SU-DHL-6 (cell line): ENCODE measurements at regions not wholly inside any gene's neighbourhood (a gene's known extent, or its start where the extent isn't known, plus 50 kb on each side); places are given as distances from the start of the nearest gene placed in this dataset.

Experiments
- H2AFZ ChIP-seq: fragments of 200-600 bp; sonication (generic); 2 replicates; pipeline ENCODE4 v1.6.1; 2014; ENCODE audit warnings: low read depth, mild to moderate bottlenecking, moderate library complexity, mixed read lengths, antibody characterized with exemption, low read length; ENCODE audit not compliant: severe bottlenecking
- H3F3A ChIP-seq: fragments of 200-600 bp; shearing (Covaris generic); 2 replicates; pipeline ENCODE4 v1.6.0; 2016; ENCODE audit warnings: antibody characterized with exemption, mild to moderate bottlenecking; ENCODE audit not compliant: insufficient read depth
- H3K27ac ChIP-seq: fragments of 200-600 bp; sonication (generic); 2 replicates; pipeline ENCODE4 v1.5.1; 2016; ENCODE audit warnings: low read depth, mild to moderate bottlenecking, low read length, moderate library complexity, mixed read lengths
- H3K27me3 ChIP-seq: fragments of 200-600 bp; sonication (generic), shearing (Covaris generic); 2 replicates; pipeline ENCODE4 v1.6.0; 2014; ENCODE audit warnings: mild to moderate bottlenecking, low read length
- H3K36me3 ChIP-seq: fragments of 200-600 bp; sonication (generic); 2 replicates; pipeline ENCODE4 v1.6.1; 2014; ENCODE audit warnings: mild to moderate bottlenecking, low read length, mixed read lengths
- H3K4me2 ChIP-seq: fragments of 300-600, 200-600 bp; shearing (Covaris generic), sonication (generic); 2 replicates; pipeline ENCODE4 v1.6.0; 2014; ENCODE audit warnings: low read length, low read depth, mild to moderate bottlenecking; ENCODE audit not compliant: poor library complexity, severe bottlenecking
- H3K4me3 ChIP-seq: fragments of 200-600 bp; sonication (generic); 2 replicates; pipeline ENCODE4 v1.5.1; 2014; ENCODE audit warnings: antibody characterized with exemption, low read length, mild to moderate bottlenecking, mixed read lengths; ENCODE audit not compliant: insufficient read depth, poor library complexity, severe bottlenecking
- H3K79me2 ChIP-seq: fragments of 200-600 bp; sonication (generic); 2 replicates; pipeline ENCODE4 v1.6.1; 2014; ENCODE audit warnings: mild to moderate bottlenecking, low read length, moderate library complexity; ENCODE audit not compliant: insufficient read depth
- H3K9ac ChIP-seq: fragments of 200-600 bp; sonication (generic); 2 replicates; pipeline ENCODE4 v1.7.0; 2014; ENCODE audit warnings: mild to moderate bottlenecking, low read length
- H3K9me2 ChIP-seq: fragments of 200-600 bp; sonication (generic); replicated peaks from 2 replicates; pipeline ENCODE4 v1.6.1; 2014; ENCODE audit warnings: low read length; ENCODE audit not compliant: insufficient read depth
- H3K9me3 ChIP-seq: fragments of 200-600 bp; sonication (generic); 2 replicates; pipeline ENCODE4 v1.6.1; 2014; ENCODE audit warnings: low read length, mixed read lengths; ENCODE audit not compliant: insufficient read depth
- H4K20me1 ChIP-seq: fragments of 200-600 bp; sonication (generic); 2 replicates; pipeline ENCODE4 v1.6.1; 2014; ENCODE audit warnings: low read depth, mild to moderate bottlenecking, antibody characterized with exemption, low read length, moderate library complexity, mixed read lengths
- CTCF ChIP-seq: fragments of 200-600 bp; sonication (generic); IDR thresholded peaks from one replicate; pipeline ENCODE4 v1.5.1; 2017; ENCODE audit warnings: antibody characterized with exemption, mild to moderate bottlenecking, low read length, moderate library complexity; ENCODE audit not compliant: insufficient read depth, poor library complexity, severe bottlenecking
- EZH2phosphoT487 ChIP-seq: fragments of 200-600 bp; sonication (generic), shearing (Covaris generic); conservative IDR thresholded peaks from 2 replicates; pipeline ENCODE4 v1.6.1; 2018; ENCODE audit warnings: mild to moderate bottlenecking, antibody characterized with exemption, low read length, moderate library complexity, mixed read lengths

GRCh38 chr2:11889854-11890253 is 143.4 kb downstream of the LPIN1 start:
- Histone ChIP-seq H3F3A (no peaks in the 10 kb centered on the region), H3K36me3 (peaks cover 18% of the 10 kb centered on the region), H3K4me2 (no peak overlapping the region), H3K27me3 (no peaks in the 10 kb centered on the region), H3K79me2 (no peaks in the 10 kb centered on the region), H3K9me3 (peaks cover 18% of the 10 kb centered on the region), H4K20me1 (no peaks in the 10 kb centered on the region), H3K4me3 (no peak overlapping the region), H2AFZ (no peak overlapping the region), H3K9me2 (no peaks in the 10 kb centered on the region), H3K9ac (no peak overlapping the region), H3K27ac (no peak overlapping the region)
- TF ChIP-seq CTCF (no peak), EZH2phosphoT487 (no peak)

GRCh38 chr2:11891028-11891427 is 144.6 kb downstream of the LPIN1 start:
- no peak overlapping the region for H3K4me2 ChIP-seq
- no peak overlapping the region for H3K9ac ChIP-seq
- H3K27ac ChIP-seq, result no peak overlapping the region
- H3F3A ChIP-seq, result no peaks in the 10 kb centered on the region
- H3K4me3 ChIP-seq, result no peak overlapping the region
- TF ChIP-seq CTCF (no peak), EZH2phosphoT487 (no peak)
- peaks cover 18% of the 10 kb centered on the region for H3K9me3 ChIP-seq
- H3K36me3 ChIP-seq, result peaks cover 18% of the 10 kb centered on the region
- no peak overlapping the region for H2AFZ ChIP-seq
- H3K9me2 ChIP-seq, result no peaks in the 10 kb centered on the region
- H3K27me3 ChIP-seq, result no peaks in the 10 kb centered on the region
- no peaks in the 10 kb centered on the region for H4K20me1 ChIP-seq
- no peaks in the 10 kb centered on the region for H3K79me2 ChIP-seq

GRCh38 chr2:11891671-11892440 is 145.4 kb downstream of the LPIN1 start:
- Histone ChIP-seq H3K9me2 (no peaks in the 10 kb centered on the region), H3K79me2 (no peaks in the 10 kb centered on the region), H3K27me3 (no peaks in the 10 kb centered on the region), H3K27ac (no peak overlapping the region), H3F3A (no peaks in the 10 kb centered on the region), H4K20me1 (no peaks in the 10 kb centered on the region), H3K4me2 (no peak overlapping the region), H2AFZ (no peak overlapping the region), H3K9me3 (peaks cover 18% of the 10 kb centered on the region), H3K9ac (no peak overlapping the region), H3K36me3 (peaks cover 18% of the 10 kb centered on the region), H3K4me3 (no peak overlapping the region)
- TF ChIP-seq CTCF, result no peak
- no peak for TF ChIP-seq EZH2phosphoT487
